GM13976 (cell line): ENCODE measurements at regions not wholly inside any gene's neighbourhood (a gene's known extent, or its start where the extent isn't known, plus 50 kb on each side); places are given as distances from the start of the nearest gene placed in this dataset.

Experiments
- DNase-seq: peaks from one replicate; pipeline ENCODE4 v3.0.0; 2012; ENCODE audit warnings: low spot score
- in situ Hi-C: fragments of 300-500 bp; cut with MboI; formaldehyde crosslinking; loops from one replicate; pipeline ENCODE4 v1.12.0; 2022; ENCODE audit warnings: low sequenced_read_pairs, mixed read lengths, inconsistent platforms; ENCODE audit not compliant: unreplicated experiment
- TF ChIP-seq, protein P1 (sequence below): IDR thresholded peaks from 2 replicates; pipeline ENCODE4 v1.5.1; 2012; ENCODE audit warnings: borderline replicate concordance, mild to moderate bottlenecking; ENCODE audit not compliant: insufficient read depth; ENCODE audit errors: extremely low read depth, missing control alignments, control extremely low read depth

GRCh38 chr4:127548990-127549925 lies 83.5 kb upstream of the INTU start:
- in situ Hi-C loops, result no loop called here
- TF ChIP-seq, protein P1, sequence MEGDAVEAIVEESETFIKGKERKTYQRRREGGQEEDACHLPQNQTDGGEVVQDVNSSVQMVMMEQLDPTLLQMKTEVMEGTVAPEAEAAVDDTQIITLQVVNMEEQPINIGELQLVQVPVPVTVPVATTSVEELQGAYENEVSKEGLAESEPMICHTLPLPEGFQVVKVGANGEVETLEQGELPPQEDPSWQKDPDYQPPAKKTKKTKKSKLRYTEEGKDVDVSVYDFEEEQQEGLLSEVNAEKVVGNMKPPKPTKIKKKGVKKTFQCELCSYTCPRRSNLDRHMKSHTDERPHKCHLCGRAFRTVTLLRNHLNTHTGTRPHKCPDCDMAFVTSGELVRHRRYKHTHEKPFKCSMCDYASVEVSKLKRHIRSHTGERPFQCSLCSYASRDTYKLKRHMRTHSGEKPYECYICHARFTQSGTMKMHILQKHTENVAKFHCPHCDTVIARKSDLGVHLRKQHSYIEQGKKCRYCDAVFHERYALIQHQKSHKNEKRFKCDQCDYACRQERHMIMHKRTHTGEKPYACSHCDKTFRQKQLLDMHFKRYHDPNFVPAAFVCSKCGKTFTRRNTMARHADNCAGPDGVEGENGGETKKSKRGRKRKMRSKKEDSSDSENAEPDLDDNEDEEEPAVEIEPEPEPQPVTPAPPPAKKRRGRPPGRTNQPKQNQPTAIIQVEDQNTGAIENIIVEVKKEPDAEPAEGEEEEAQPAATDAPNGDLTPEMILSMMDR, result no peak
- DNase-seq, result no peak

DNA sequence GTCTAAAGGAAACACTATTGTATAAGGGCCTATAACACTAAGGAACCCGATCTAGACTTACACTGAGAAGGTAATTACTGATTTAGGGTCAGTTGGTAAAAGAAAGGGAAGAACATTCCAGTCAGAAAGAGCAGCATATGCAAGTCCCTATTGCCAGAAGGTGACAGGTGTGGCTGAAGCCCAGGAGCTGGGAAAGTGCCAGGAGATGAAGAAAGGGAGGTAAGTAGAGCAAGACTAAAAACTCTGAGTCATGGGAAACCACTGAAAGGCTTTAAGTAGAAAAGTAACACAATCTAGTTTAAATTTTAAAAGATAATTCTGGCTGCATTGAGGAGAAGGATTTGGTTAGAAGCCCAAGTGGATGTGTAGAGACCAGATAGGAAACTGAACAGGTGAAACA lies 77.7 kb upstream of the INTU start:
- in situ Hi-C loops, result no loop called here

GRCh38 chr4:127558088-127558487 lies 74.7 kb upstream of the INTU start:
- DNase-seq, result no peak
- TF ChIP-seq, protein P1, result no peak
- in situ Hi-C loops, result no loop called here

More for the DNA sequence above, 77.7 kb upstream of the INTU start:
- no peak for DNase-seq
- TF ChIP-seq, protein P1, result no peak

DNA sequence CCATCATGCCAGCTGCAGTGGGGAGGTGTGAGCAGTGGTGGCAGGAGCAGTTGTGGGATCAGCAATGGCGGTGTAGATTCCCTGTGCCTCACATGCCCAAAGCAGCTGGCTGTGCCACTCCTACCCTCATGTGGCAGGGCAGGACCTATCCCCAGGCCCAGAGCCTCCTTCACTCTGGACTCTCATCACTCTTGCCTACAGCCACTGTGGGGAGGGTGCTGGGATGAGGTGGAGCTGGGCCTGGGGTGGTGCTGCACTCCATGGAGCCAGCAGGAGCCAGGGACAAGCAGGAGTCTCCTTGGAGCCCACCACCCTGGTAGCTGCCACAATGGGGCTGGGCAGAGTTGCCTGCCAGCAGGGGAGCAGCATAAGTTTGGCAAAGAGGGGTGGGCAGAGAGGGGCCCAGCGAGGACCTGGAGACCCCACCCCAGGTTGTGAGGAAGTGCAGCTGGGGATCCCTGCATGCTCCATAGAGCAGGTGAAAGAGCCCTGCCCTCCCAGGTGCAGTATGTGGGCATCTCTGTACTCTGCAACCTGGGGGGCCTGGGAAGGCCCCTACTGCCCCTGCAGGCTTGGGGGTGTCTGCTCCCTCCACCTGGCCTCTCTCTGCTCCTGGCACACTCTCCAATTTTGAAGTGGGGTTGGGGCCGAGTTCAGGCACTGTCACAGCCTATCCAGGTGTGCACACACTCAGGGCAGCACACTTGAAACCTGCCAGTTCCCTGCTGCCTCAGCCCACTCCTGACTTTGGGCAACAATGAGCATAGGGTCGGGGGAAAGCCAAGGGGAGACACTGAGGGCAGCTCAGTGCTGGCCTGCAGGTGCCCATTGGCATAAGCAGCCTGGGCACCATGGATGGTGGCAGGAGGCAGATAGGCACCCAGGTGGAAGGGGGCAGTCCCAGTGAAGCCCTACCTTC lies 74.0 kb upstream of the INTU start:
- TF ChIP-seq, protein P1, result no peak
- in situ Hi-C loops, result no loop called here
- no peak for DNase-seq

GRCh38 chr4:127559981-127560380 lies 72.8 kb upstream of the INTU start:
- in situ Hi-C loops, result no loop called here
- no peak for DNase-seq
- TF ChIP-seq, protein P1, result no peak

DNA sequence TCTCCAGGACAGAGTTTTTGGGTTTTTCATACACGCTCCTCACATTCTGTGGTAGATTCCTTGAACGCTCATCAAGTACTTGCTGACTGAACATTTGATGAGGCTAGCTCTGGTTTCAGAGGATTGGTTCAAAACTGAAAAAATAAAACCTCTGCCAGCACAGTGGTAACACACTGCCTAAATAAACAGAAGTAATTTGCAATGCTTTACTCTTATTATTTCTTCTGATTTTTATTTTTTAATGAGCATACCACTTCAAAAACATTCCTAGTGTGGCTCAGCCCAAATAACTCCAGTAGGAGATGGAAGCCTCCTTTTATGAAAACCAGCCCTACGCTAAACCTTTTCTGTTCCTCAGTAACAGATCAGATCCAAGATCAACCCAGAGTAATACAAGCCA lies 72.0 kb upstream of the INTU start:
- no peak for DNase-seq
- in situ Hi-C loops, result no loop called here
- TF ChIP-seq, protein P1, result no peak
